OCI-LY3 (cell line): ENCODE measurements at regions not wholly inside any gene's neighbourhood (a gene's known extent, or its start where the extent isn't known, plus 50 kb on each side); places are given as distances from the start of the nearest gene placed in this dataset.

Experiments used
- H2AFZ ChIP-seq: fragments of 200-600, 300-600 bp; shearing (Covaris generic); 2 replicates; pipeline ENCODE4 v1.6.0; 2014; ENCODE audit warnings: antibody characterized with exemption, low read depth, low read length
- H3K27ac ChIP-seq: fragments of 200-600, 300-600 bp; sonication (generic); 2 replicates; pipeline ENCODE4 v1.5.1; 2014; ENCODE audit warnings: mild to moderate bottlenecking, low read length, moderate library complexity, mixed read lengths
- H3K27me3 ChIP-seq: fragments of 200-600, 300-600 bp; sonication (generic); 2 replicates; pipeline ENCODE4 v1.6.1; 2014; ENCODE audit warnings: low read depth, low read length, mixed read lengths
- H3K36me3 ChIP-seq: fragments of 200-600, 300-600 bp; sonication (generic); replicated peaks from 2 replicates; pipeline ENCODE3; 2014; ENCODE audit warnings: low read depth, low read length, mixed read lengths
- H3K4me1 ChIP-seq: fragments of 300-600, 200-600 bp; sonication (generic); 2 replicates; pipeline ENCODE4 v1.6.1; 2014; ENCODE audit warnings: low read length, mixed read lengths
- H3K4me2 ChIP-seq: fragments of 200-600, 300-600 bp; sonication (generic); 2 replicates; pipeline ENCODE4 v1.6.1; 2014; ENCODE audit warnings: low read length, mixed read lengths
- H3K4me3 ChIP-seq: fragments of 300-600, 200-600 bp; sonication (generic); 2 replicates; pipeline ENCODE4 v1.5.1; 2014; ENCODE audit warnings: antibody characterized with exemption, mild to moderate bottlenecking, low read length, moderate library complexity
- H3K79me2 ChIP-seq: fragments of 300-600, 200-600 bp; shearing (Covaris generic); 2 replicates; pipeline ENCODE4 v1.6.1; 2014; ENCODE audit warnings: mild to moderate bottlenecking, low read length, mixed read lengths
- H3K9ac ChIP-seq: fragments of 300-600, 200-600 bp; shearing (Covaris generic); 2 replicates; pipeline ENCODE4 v1.6.0; 2014; ENCODE audit warnings: mild to moderate bottlenecking, low read length, moderate library complexity
- H3K9me3 ChIP-seq: fragments of 200-600, 300-600 bp; shearing (Covaris generic); 2 replicates; pipeline ENCODE4 v1.6.1; 2014; ENCODE audit warnings: low read length, mixed read lengths; ENCODE audit not compliant: insufficient read depth
- H4K20me1 ChIP-seq: fragments of 200-600, 300-600 bp; sonication (generic); 2 replicates; pipeline ENCODE4 v1.6.1; 2016; ENCODE audit warnings: low read length, mixed read lengths; ENCODE audit not compliant: insufficient read depth
- CTCF ChIP-seq: fragments of 200-600, 300-600 bp; sonication (generic); IDR thresholded peaks from 2 replicates; pipeline ENCODE4 v1.5.1; 2014; ENCODE audit warnings: antibody characterized with exemption, low read length, low read depth
- EZH2phosphoT487 ChIP-seq: fragments of 200-600 bp; shearing (Covaris generic); IDR thresholded peaks from 2 replicates; pipeline ENCODE4 v1.6.1; 2018; ENCODE audit warnings: antibody characterized with exemption, mixed run types, low read depth

DNA sequence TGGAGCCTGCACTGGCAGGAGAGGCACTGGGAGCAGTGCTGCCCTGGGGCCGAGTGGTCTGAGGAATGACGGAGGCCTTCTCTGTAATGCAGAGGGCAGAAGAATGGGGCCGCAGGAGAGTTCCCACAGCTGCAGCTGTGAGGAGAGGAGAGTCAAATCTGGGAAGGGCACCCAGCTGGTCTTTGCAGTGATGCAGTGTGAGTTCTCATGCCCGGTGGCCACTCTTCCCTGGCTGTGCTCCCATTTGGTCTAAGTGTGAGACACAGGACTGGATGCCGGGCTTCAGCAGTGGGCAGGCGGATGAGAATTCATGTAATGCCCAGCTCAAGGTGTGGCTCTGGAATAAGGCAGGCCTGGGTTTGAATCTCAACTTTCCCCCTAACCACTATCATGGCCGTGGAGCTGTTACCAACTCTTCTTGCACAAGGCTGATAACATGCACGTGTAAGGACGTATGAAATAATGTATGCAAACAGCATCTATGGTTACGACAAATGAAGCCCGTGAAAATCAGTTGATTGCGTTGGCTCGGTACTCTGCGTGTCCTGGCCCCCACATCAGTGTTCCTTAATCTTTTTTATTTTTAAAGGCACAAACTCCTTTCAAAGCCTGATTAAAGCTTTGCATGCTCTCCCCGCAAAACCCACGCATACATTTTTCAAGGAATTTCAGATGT is 71.6 kb downstream of the ACKR3 start:
- Histone ChIP-seq H3K27ac (no peak overlapping the region), H3K9me3 (no peaks in the 10 kb centered on the region), H3K4me1 (no peaks in the 10 kb centered on the region), H3K27me3 (no peaks in the 10 kb centered on the region), H2AFZ (no peak overlapping the region), H3K4me2 (no peak overlapping the region), H3K9ac (no peak overlapping the region), H3K4me3 (no peak overlapping the region), H3K36me3 (no peaks in the 10 kb centered on the region), H4K20me1 (no peaks in the 10 kb centered on the region), H3K79me2 (no peaks in the 10 kb centered on the region)
- no peak for TF ChIP-seq EZH2phosphoT487
- TF ChIP-seq CTCF: no peak

- Histone ChIP-seq H3K4me3 (no peak overlapping the region), H3K4me2 (no peak overlapping the region), H3K27me3 (no peaks in the 10 kb centered on the region), H4K20me1 (no peaks in the 10 kb centered on the region), H3K79me2 (no peaks in the 10 kb centered on the region), H3K9me3 (no peaks in the 10 kb centered on the region), H2AFZ (no peak overlapping the region), H3K36me3 (no peaks in the 10 kb centered on the region), H3K4me1 (no peaks in the 10 kb centered on the region), H3K9ac (no peak overlapping the region), H3K27ac (no peak overlapping the region)
- TF ChIP-seq EZH2phosphoT487 (no peak), CTCF (no peak)
These were observed 72.5 kb downstream of the ACKR3 start for GRCh38 chr2:236642125-236642524.

GRCh38 chr2:236642584-236643291 is 73.1 kb downstream of the ACKR3 start:
- no peak overlapping the region for H2AFZ ChIP-seq
- no peaks in the 10 kb centered on the region for H4K20me1 ChIP-seq
- H3K4me3 ChIP-seq: no peak overlapping the region
- H3K4me1 ChIP-seq: no peaks in the 10 kb centered on the region
- H3K9me3 ChIP-seq: no peaks in the 10 kb centered on the region
- H3K27me3 ChIP-seq: no peaks in the 10 kb centered on the region
- no peak overlapping the region for H3K9ac ChIP-seq
- no peak overlapping the region for H3K27ac ChIP-seq
- TF ChIP-seq CTCF: no peak
- TF ChIP-seq EZH2phosphoT487: no peak
- H3K79me2 ChIP-seq: no peaks in the 10 kb centered on the region
- no peaks in the 10 kb centered on the region for H3K36me3 ChIP-seq
- no peak overlapping the region for H3K4me2 ChIP-seq

DNA sequence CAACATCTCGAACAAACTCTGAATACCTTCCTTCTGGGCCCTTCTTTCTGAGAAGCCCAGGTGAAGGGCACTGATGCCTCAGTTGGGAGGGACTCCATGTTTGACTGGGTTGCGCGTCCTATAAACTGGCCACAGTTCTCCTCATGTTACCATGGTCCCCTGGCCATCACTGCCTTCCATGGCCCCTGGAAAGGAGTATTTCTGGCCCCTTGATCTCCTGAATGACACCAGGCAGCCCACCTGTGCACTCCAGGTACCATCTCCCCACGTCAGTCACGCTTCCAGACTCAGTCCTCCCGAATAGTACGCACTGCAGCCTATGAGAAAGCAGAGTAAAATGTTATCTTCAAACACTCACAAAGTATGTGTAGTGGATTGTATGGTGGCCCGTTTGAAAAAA is 73.9 kb downstream of the ACKR3 start:
- H3K9ac ChIP-seq: no peak overlapping the region
- H3K79me2 ChIP-seq: no peaks in the 10 kb centered on the region
- H3K4me2 ChIP-seq: no peak overlapping the region
- no peaks in the 10 kb centered on the region for H4K20me1 ChIP-seq
- H3K27me3 ChIP-seq: no peaks in the 10 kb centered on the region
- no peak overlapping the region for H2AFZ ChIP-seq
- no peak overlapping the region for H3K27ac ChIP-seq
- H3K4me3 ChIP-seq: no peak overlapping the region
- H3K36me3 ChIP-seq: no peaks in the 10 kb centered on the region
- no peaks in the 10 kb centered on the region for H3K9me3 ChIP-seq
- TF ChIP-seq EZH2phosphoT487 (no peak), CTCF (no peak)
- no peaks in the 10 kb centered on the region for H3K4me1 ChIP-seq
